OCI-LY7 (cell line): ENCODE measurements at regions not wholly inside any gene's neighbourhood (a gene's known extent, or its start where the extent isn't known, plus 50 kb on each side); places are given as distances from the start of the nearest gene placed in this dataset.

Experiments used
- CTCF ChIP-seq: fragments of 200-600 bp; sonication (generic); conservative IDR thresholded peaks from 2 replicates; pipeline ENCODE4 v1.5.1; 2014; ENCODE audit warnings: mild to moderate bottlenecking, antibody characterized with exemption, low read length, moderate library complexity, mixed read lengths
- EZH2phosphoT487 ChIP-seq: fragments of 200-600 bp; sonication (generic); IDR thresholded peaks from 2 replicates; pipeline ENCODE4 v1.6.1; 2018; ENCODE audit warnings: low read depth, borderline replicate concordance, mild to moderate bottlenecking, mixed run types, antibody characterized with exemption, low read length, moderate library complexity, mixed read lengths

- TF ChIP-seq CTCF (no peak), EZH2phosphoT487 (no peak)
Observed at GRCh38 chr2:52510432-52510831, 1257.2 kb upstream of the CHAC2 start.
